ENCODE measurements at regions not wholly inside any gene's neighbourhood (a gene's known extent, or its start where the extent isn't known, plus 50 kb on each side); places are given as distances from the start of the nearest gene placed in this dataset.

- Histone ChIP-seq H3K27ac (no peak overlapping the region), H3K4me1 (no peaks in the 10 kb centered on the region), H3K9me3 (no peaks in the 10 kb centered on the region), H3K4me3 (no peak overlapping the region), H3K36me3 (no peaks in the 10 kb centered on the region), H3K27me3 (no peaks in the 10 kb centered on the region)
- TF ChIP-seq CTCF (IDR thresholded peaks at IDR 0.05) = no peak
- 45 to 61% methylated on average over 1 of the region's 1 CpG for WGBS, 2 donors
- intact Hi-C loops (cut with DNase I) = no loop called here
- ATAC-seq (no peak), FAIRE-seq (no peak), DNase-seq (no peak)
Observed at GRCh38 chr18:4847056-4847455, 350.0 kb downstream of the AKAIN1 start.

GRCh38 chr18:4844320-4844719 lies 352.7 kb downstream of the AKAIN1 start:
- no peak overlapping the region for H3K27ac ChIP-seq
- TF ChIP-seq CTCF (IDR thresholded peaks at IDR 0.05) = no peak
- intact Hi-C loops (cut with DNase I) = no loop called here
- no peaks in the 10 kb centered on the region for H3K36me3 ChIP-seq
- WGBS, 2 donors = 32 to 40% methylated on average over 3 of the region's 3 CpGs
- no peaks in the 10 kb centered on the region for H3K4me1 ChIP-seq
- no peak overlapping the region for H3K4me3 ChIP-seq
- ATAC-seq (no peak), FAIRE-seq (no peak), DNase-seq (no peak)
- no peaks in the 10 kb centered on the region for H3K27me3 ChIP-seq
- no peaks in the 10 kb centered on the region for H3K9me3 ChIP-seq

- FAIRE-seq = no peak
Observed at GRCh38 chr18:4843771-4844170, 353.3 kb downstream of the AKAIN1 start.

GRCh38 chr18:4842751-4843150 lies 354.3 kb downstream of the AKAIN1 start:
- ATAC-seq = no peak
- 71 to 84% methylated on average over 1 of the region's 1 CpG for WGBS, 2 donors
- Histone ChIP-seq H3K4me1 (no peaks in the 10 kb centered on the region), H3K9me3 (no peaks in the 10 kb centered on the region), H3K36me3 (no peaks in the 10 kb centered on the region), H3K27ac (no peak overlapping the region), H3K4me3 (no peak overlapping the region), H3K27me3 (no peaks in the 10 kb centered on the region)
- FAIRE-seq = no peak
- no peak for TF ChIP-seq CTCF (IDR thresholded peaks at IDR 0.05)
- intact Hi-C loops (cut with DNase I) = no loop called here
- DNase-seq = no peak

More at GRCh38 chr18:4843771-4844170, 353.3 kb downstream of the AKAIN1 start:
- ATAC-seq (no peak), DNase-seq (no peak)
- no peaks in the 10 kb centered on the region for H3K9me3 ChIP-seq
- no peaks in the 10 kb centered on the region for H3K4me1 ChIP-seq
- H3K27me3 ChIP-seq = no peaks in the 10 kb centered on the region
- intact Hi-C loops (cut with DNase I) = no loop called here
- no peaks in the 10 kb centered on the region for H3K36me3 ChIP-seq
- H3K27ac ChIP-seq = no peak overlapping the region
- H3K4me3 ChIP-seq = no peak overlapping the region
- TF ChIP-seq CTCF (IDR thresholded peaks at IDR 0.05) = no peak

GRCh38 chr18:4842287-4842686 lies 354.8 kb downstream of the AKAIN1 start:
- Histone ChIP-seq H3K4me3 (no peak overlapping the region), H3K4me1 (no peaks in the 10 kb centered on the region), H3K36me3 (no peaks in the 10 kb centered on the region), H3K9me3 (no peaks in the 10 kb centered on the region), H3K27me3 (no peaks in the 10 kb centered on the region), H3K27ac (no peak overlapping the region)
- 39 to 64% methylated on average over 2 of the region's 2 CpGs for WGBS, 2 donors
- intact Hi-C loops (cut with DNase I) = no loop called here
- no peak for TF ChIP-seq CTCF (IDR thresholded peaks at IDR 0.05)
- FAIRE-seq (no peak), DNase-seq (no peak), ATAC-seq (no peak)
